ENCODE measurements at regions not wholly inside any gene's neighbourhood (a gene's known extent, or its start where the extent isn't known, plus 50 kb on each side); places are given as distances from the start of the nearest gene placed in this dataset.

- intact Hi-C loops (cut with DNase I), result no loop called here
- ATAC-seq (ENCODE audit: poor library complexity) (no peak), DNase-seq (no peak)
These were observed 258.7 kb upstream of the AJAP1 start for GRCh38 chr1:4395676-4396075.

- no peak for ATAC-seq (ENCODE audit: poor library complexity)
- intact Hi-C loops (cut with DNase I), result no loop called here
These were observed 257.9 kb upstream of the AJAP1 start for GRCh38 chr1:4396551-4396950.

GRCh38 chr1:4397196-4397595 lies 257.2 kb upstream of the AJAP1 start:
- DNase-seq (no peak), ATAC-seq (ENCODE audit: poor library complexity) (peak; percentile 34)
- intact Hi-C loops (cut with DNase I), result no loop called here

More at GRCh38 chr1:4396551-4396950, 257.9 kb upstream of the AJAP1 start:
- DNase-seq, result no peak

GRCh38 chr1:4402032-4402431 lies 252.4 kb upstream of the AJAP1 start:
- intact Hi-C loops (cut with DNase I), result no loop called here
- DNase-seq (no peak), ATAC-seq (ENCODE audit: poor library complexity) (no peak)

DNA sequence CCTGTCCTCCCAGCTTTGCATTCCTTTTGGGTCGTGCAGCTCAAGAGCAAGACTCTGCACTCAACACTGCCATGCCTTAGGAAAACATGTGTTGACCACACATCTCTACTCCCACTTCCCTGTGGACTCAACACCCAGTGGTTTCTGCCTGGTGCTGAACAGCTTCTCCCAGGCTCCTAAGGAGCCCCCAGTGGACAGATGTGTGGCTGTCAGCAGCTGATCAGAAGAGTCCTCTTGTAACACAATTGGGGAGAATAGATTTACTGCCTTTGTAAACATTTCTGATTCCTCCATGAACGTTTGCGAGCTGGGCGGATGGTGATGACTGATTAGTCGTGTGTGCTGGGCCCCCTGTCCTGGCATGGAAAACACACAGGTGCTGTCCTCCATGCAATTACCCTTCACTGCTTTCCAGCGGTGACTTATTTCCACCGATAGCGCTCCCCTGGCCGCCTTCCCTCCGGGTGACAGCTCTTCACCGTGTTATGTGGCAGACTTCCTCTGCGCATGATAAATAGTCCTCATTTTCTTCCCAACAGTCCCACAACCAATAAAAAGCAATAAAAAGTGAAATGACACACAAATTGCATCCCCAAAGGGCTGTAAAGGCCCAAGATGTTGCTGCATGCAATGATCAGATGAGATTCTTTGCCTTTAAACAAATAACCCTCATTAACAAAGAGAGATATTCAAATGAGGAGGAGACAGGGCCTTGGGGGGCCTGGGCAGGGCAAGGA lies 249.4 kb upstream of the AJAP1 start:
- DNase-seq (no peak), ATAC-seq (ENCODE audit: poor library complexity) (no peak)
- intact Hi-C loops (cut with DNase I), result no loop called here

GRCh38 chr1:4407851-4408250 lies 246.6 kb upstream of the AJAP1 start:
- ATAC-seq (ENCODE audit: poor library complexity), result no peak
- intact Hi-C loops (cut with DNase I), result no loop called here

DNA sequence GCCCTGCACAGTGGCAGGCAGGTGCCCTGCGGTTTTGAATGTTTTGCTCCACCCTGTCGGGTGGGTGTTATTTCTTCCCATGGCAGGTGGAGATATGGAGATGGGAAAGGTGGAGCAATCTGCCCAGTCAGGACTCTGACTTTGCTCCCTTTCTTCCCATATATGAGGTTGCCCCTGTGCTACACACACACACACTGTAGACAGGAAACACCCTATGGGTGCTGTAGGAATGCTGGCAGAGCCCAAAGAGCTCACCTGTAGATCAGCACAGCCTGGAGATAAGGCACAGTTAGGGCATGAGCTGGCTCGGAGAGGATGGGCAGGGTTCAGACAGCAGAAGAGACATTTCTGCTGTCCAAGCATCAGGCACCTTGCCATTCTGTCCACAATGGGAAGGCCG lies 246.0 kb upstream of the AJAP1 start:
- intact Hi-C loops (cut with DNase I), result no loop called here
- ATAC-seq (ENCODE audit: poor library complexity), result no peak
- DNase-seq, result no peak

More at GRCh38 chr1:4407851-4408250, 246.6 kb upstream of the AJAP1 start:
- no peak for DNase-seq

- ATAC-seq (ENCODE audit: poor library complexity) (no peak), DNase-seq (no peak)
- intact Hi-C loops (cut with DNase I), result no loop called here
These were observed 242.5 kb upstream of the AJAP1 start for GRCh38 chr1:4411862-4412261.

GRCh38 chr1:4415476-4415875 lies 238.9 kb upstream of the AJAP1 start:
- intact Hi-C loops (cut with DNase I), result no loop called here

DNA sequence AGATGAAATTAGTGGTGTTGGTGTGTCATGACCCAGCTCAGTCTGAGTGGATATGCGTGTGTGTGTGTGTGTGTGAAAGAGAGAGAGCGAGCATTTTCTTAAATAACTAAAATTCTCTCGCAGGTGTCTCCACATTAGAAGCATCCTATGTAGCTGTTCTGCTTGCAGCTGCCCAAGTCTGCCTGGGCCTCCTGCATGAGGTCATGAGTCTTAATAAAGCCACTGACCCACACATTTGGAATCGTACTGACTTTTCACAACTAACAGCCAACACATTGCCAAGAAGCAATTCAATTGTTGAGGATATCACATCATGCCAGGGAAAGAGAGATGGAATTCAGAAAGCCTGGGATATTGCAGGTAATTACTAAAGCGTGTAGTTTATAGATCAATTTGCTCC lies 238.2 kb upstream of the AJAP1 start:
- intact Hi-C loops (cut with DNase I), result no loop called here
- no peak for DNase-seq
- peak; percentile 91 for ATAC-seq (ENCODE audit: poor library complexity)

More at GRCh38 chr1:4415476-4415875, 238.9 kb upstream of the AJAP1 start:
- no peak for DNase-seq
- no peak for ATAC-seq (ENCODE audit: poor library complexity)

DNA sequence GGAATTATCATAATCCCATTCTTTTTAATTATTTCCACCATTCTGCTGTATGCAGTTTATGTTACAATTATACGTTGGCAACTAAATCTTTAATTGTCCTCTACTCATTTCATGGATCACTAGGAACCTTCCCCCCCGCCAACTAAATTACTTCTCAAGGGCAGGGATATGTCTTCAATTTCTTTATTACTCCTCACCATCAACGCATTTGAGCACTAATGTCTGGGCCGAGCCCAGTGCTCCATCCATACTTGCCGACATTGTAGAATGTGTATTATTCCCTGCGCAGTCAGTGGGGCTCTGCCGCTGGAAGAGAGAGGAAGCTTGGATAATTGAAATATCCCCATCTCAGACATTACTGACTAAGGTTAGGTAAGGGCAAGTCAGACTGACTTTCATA lies 236.4 kb upstream of the AJAP1 start:
- DNase-seq, result no peak
- ATAC-seq (ENCODE audit: poor library complexity), result no peak
- intact Hi-C loops (cut with DNase I), result no loop called here

GRCh38 chr1:4421986-4422385 lies 232.4 kb upstream of the AJAP1 start:
- intact Hi-C loops (cut with DNase I), result no loop called here
- ATAC-seq (ENCODE audit: poor library complexity) (no peak), DNase-seq (no peak)

DNA sequence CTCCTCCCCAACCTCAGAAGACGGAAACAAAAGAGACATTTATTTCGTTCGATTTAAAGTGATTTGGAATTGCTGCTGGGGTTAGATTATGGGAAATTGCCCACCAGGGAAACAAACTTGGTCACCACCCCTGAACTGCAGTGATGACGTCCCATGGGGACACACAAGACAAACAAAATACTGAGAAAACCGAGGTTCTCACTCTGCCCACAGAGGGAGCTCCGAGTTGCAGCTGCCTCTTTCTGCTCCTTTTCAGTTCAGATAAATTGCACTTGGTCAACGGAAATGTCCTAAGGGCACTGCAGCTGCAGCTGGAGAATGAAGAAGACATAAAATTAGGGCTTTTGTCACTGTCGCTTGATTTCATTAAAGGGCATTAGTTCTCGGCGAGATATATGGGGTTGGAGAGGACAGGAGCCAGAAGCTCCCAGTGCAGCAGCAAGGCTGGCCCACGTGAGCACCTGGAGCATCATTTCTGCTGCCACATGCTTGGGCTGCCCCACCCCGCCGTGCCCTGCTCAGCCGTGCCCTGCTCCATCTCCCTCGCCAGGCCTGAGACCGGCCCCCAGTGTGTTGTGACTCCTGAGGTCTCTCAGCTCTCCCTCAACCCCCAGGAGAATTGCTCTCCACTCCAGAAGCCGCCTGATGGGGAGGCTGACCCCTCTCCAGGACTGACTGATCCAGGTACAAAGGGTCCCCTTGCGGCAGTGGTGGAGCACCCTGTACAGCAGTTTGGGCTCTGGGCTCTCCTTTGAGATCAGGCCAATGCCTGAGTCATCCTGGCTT lies 231.7 kb upstream of the AJAP1 start:
- intact Hi-C loops (cut with DNase I), result no loop called here
- ATAC-seq (ENCODE audit: poor library complexity) (no peak), DNase-seq (no peak)

DNA sequence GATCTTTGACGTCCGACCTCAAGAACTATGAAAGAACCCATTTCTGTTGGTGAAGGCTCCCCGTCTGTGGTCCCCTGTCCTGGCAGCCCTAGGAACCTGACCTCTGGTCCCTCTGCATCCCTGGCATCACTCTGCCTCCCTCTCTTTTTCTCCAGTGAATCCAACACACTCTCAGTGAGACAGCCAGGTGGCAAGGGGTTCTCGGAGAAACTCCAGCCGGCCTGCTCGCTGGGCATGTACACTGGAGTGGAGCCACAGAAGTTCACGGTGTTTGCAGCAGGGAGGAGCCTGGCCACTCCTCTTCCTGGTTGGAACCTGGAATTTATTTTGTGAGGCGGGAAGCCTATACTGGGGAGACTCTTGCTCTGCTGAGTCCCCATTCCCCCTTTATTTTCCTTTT lies 230.2 kb upstream of the AJAP1 start:
- intact Hi-C loops (cut with DNase I), result no loop called here

GRCh38 chr1:4424766-4425165 lies 229.6 kb upstream of the AJAP1 start:
- no peak for DNase-seq
- intact Hi-C loops (cut with DNase I), result no loop called here
- ATAC-seq (ENCODE audit: poor library complexity), result no peak

More for the DNA sequence above, 230.2 kb upstream of the AJAP1 start:
- DNase-seq (no peak), ATAC-seq (ENCODE audit: poor library complexity) (no peak)

GRCh38 chr1:4425892-4426291 lies 228.5 kb upstream of the AJAP1 start:
- DNase-seq (no peak), ATAC-seq (ENCODE audit: poor library complexity) (no peak)
- intact Hi-C loops (cut with DNase I), result no loop called here

DNA sequence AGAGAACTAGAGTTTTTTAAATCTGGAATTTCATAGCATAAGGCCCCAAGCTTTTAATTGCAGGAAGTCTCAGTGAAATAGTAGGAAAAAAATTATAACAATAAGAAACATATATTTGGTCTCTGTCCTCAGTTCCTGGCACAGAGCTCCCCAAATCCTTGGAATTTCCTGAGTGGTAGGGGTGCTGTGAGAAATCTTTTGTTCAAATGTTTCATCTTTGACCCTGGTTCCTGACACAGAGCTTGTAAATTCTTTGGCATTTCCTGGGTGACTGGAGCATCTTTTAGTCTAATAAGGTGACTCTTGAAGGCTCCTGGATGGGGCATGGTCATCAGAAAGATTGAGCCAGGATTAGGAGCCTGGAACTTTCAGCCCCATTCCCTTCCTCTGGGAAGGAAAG lies 225.7 kb upstream of the AJAP1 start:
- ATAC-seq (ENCODE audit: poor library complexity) (no peak), DNase-seq (no peak)
- intact Hi-C loops (cut with DNase I), result no loop called here

DNA sequence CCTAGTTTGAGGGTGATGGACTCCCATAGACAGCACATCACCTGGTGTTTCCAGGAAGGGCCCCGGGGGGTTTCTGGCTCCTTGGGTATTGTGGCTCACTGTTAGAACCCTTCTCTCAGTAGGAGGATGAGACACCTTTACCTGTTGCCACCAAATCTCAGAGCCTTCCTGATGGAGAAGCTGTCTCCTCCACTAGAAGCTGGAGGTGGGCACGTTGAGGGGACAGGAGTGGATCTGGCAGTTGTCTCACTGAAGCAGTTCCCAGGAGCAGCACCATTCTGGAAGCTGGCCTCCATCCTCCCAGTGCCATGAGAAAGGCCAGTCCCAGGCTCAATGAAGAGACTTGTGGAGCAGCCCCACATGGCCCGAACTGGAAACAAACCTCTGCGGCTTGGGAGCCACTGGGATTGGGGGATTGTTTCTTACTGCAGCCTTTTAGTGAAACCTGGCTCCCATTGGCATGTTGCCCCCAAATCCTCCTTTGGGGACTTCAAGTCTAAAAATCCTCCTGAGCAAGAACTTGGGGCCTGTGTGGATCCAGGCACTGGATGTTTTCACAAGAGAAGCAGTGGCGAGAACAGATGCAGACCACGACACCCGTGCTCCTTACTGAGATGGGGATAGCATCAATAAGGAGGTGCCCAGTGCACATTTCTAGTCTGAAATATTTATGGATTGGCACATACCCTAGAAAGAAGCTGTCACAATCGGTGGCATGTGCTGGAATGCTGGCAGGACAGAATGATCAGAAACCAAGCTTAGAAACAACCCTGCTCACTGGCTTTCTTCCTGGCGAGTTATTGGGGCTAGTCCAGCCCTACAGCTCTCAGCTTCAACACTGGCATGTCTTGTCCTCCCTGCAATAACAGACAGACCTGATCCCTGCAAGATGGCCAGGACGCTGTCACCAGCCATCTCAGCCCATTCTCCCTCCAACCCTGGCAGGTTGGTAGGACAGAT lies 223.7 kb upstream of the AJAP1 start:
- intact Hi-C loops (cut with DNase I), result no loop called here
- ATAC-seq (ENCODE audit: poor library complexity) (peak; percentile 91), DNase-seq (no peak)

DNA sequence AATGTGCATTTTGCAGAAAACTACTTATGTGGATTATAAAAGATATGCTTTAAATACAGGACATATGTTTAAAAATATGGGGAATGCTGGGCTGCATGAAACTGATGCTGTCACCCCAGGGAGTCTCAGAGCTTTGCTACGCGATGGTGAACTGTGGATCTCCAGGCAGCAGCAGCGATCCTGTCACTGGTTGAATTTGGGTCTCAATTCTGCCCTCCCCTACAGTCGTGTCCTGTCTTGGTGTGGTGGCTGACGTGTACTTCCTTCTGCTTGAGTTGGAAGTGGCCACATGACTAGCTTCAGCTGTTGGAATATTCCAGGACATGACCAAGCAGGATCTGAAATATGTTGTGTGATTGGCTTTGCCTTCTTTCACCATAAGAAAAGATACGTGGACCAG lies 222.9 kb upstream of the AJAP1 start:
- no peak for DNase-seq
- intact Hi-C loops (cut with DNase I), result no loop called here
- no peak for ATAC-seq (ENCODE audit: poor library complexity)
